Neuronal stem cell (in vitro differentiated cells): ENCODE measurements at regions not wholly inside any gene's neighbourhood (a gene's known extent, or its start where the extent isn't known, plus 50 kb on each side); places are given as distances from the start of the nearest gene placed in this dataset.

ENCODE experiments used
- DNase-seq: peaks from one replicate; pipeline ENCODE4 v3.0.0-alpha.2; 2013; ENCODE audit warnings: low spot score
- H2AFZ ChIP-seq: one replicate; pipeline ENCODE4 v1.6.1; 2013; ENCODE audit warnings: mild to moderate bottlenecking, low read length, inconsistent platforms
- H2AK5ac ChIP-seq: 2 replicates; pipeline ENCODE4 v1.6.1; 2013; ENCODE audit warnings: low read depth, mild to moderate bottlenecking, inconsistent platforms, low read length, moderate library complexity, mixed read lengths
- H2BK120ac ChIP-seq: 2 replicates; pipeline ENCODE4 v1.6.1; 2013; ENCODE audit warnings: low read depth, mild to moderate bottlenecking, inconsistent platforms, low read length, moderate library complexity, mixed read lengths
- H2BK12ac ChIP-seq: one replicate; pipeline ENCODE4 v1.6.1; 2013; ENCODE audit warnings: low read length, inconsistent platforms
- H2BK15ac ChIP-seq: 2 replicates; pipeline ENCODE4 v1.6.1; 2013; ENCODE audit warnings: mild to moderate bottlenecking, low read length, inconsistent platforms, mixed read lengths
- H2BK5ac ChIP-seq: one replicate; pipeline ENCODE4 v1.6.1; 2013; ENCODE audit warnings: inconsistent platforms, mild to moderate bottlenecking, low read length, moderate library complexity
- H3K14ac ChIP-seq: one replicate; pipeline ENCODE4 v1.6.1; 2013; ENCODE audit warnings: low read length, inconsistent platforms
- H3K18ac ChIP-seq: 2 replicates; pipeline ENCODE4 v1.6.1; 2013; ENCODE audit warnings: low read length, inconsistent platforms
- H3K23ac ChIP-seq: 2 replicates; pipeline ENCODE4 v1.6.1; 2013; ENCODE audit warnings: low read depth, mild to moderate bottlenecking, mixed read lengths, low read length, inconsistent platforms; ENCODE audit not compliant: poor library complexity
- H3K27ac ChIP-seq: replicated peaks from 3 replicates; pipeline ENCODE4 v1.5.1; 2013; ENCODE audit warnings: low read length, inconsistent platforms
- H3K27me3 ChIP-seq, 3 experiments: 2 replicates each; pipeline ENCODE4 v1.6.1; 2013; ENCODE audit warnings: low read length in 3 of 3, mild to moderate bottlenecking in 2 of 3, inconsistent platforms in 1 of 3, low read depth in 1 of 3, mixed read lengths in 1 of 3, moderate library complexity in 1 of 3; ENCODE audit not compliant: control insufficient read depth in 3 of 3, insufficient read depth in 3 of 3
- H3K36me3 ChIP-seq, 2 donors: replicated peaks in 1 of 2; 2 replicates each; pipeline ENCODE4 v1.6.1; 2013; ENCODE audit warnings: low read length in 2 of 2; ENCODE audit not compliant: control insufficient read depth in 2 of 2, insufficient read depth in 2 of 2
- H3K4ac ChIP-seq: 2 replicates; pipeline ENCODE4 v1.6.1; 2013; ENCODE audit warnings: inconsistent platforms, mild to moderate bottlenecking, low read length, moderate library complexity
- H3K4me1 ChIP-seq, 2 donors: 1 replicate in 1 of 2; 2 replicates in 1 of 2; pipeline ENCODE4 v1.6.1; 2013; ENCODE audit warnings: low read length in 2 of 2, low read depth in 1 of 2; ENCODE audit not compliant: control insufficient read depth in 2 of 2, insufficient read depth in 1 of 2
- H3K4me2 ChIP-seq: one replicate; pipeline ENCODE4 v1.6.1; 2013; ENCODE audit warnings: mild to moderate bottlenecking, low read length, inconsistent platforms; ENCODE audit not compliant: insufficient read depth, poor library complexity, severe bottlenecking
- H3K4me3 ChIP-seq, 2 donors: 2 replicates each; pipeline ENCODE4 v1.5.1; 2013; ENCODE audit warnings: low read length in 2 of 2, mild to moderate bottlenecking in 2 of 2, inconsistent platforms in 1 of 2, moderate library complexity in 1 of 2
- H3K79me1 ChIP-seq: one replicate; pipeline ENCODE4 v1.6.1; 2013; ENCODE audit warnings: low read depth, mild to moderate bottlenecking, inconsistent platforms, low read length, moderate library complexity
- H3K9ac ChIP-seq: one replicate; pipeline ENCODE4 v1.6.1; 2013; ENCODE audit warnings: mild to moderate bottlenecking, low read depth, low read length, inconsistent platforms; ENCODE audit not compliant: poor library complexity
- H3K9me3 ChIP-seq, 2 donors: replicated peaks in 1 of 2; 2 replicates each; pipeline versions ENCODE3 to v1.6.1; 2013; ENCODE audit warnings: low read length in 2 of 2, mild to moderate bottlenecking in 2 of 2, inconsistent platforms in 1 of 2, low read depth in 1 of 2, mixed read lengths in 1 of 2, moderate library complexity in 1 of 2; ENCODE audit not compliant: control insufficient read depth in 2 of 2, insufficient read depth in 1 of 2
- H4K8ac ChIP-seq: one replicate; pipeline ENCODE4 v1.6.1; 2013; ENCODE audit warnings: low read depth, mild to moderate bottlenecking, inconsistent platforms, low read length, moderate library complexity
- H4K91ac ChIP-seq: one replicate; pipeline ENCODE4 v1.6.1; 2013; ENCODE audit warnings: low read length, low read depth, mild to moderate bottlenecking, inconsistent platforms; ENCODE audit not compliant: poor library complexity
- WGBS, 2 donors: extraction: QIAGEN DNeasy Blood & Tissue Kit; methylation state at CpG; one replicate each; pipeline ENCODE4 v1.1.7; 2013; ENCODE audit warnings: missing lambda C conversion rate in 2 of 2, mixed read lengths in 1 of 2; ENCODE audit not compliant: insufficient read length in 2 of 2, insufficient replicate concordance in 1 of 2; ENCODE audit errors: extremely low coverage in 2 of 2; 5-methylcytosine and 5-hydroxymethylcytosine counted together

- Histone ChIP-seq H3K4me3 (no peak overlapping the region), H3K18ac (no peak overlapping the region), H2BK120ac (no peak overlapping the region), H3K36me3 (no peaks in the 10 kb centered on the region), H2BK12ac (no peak overlapping the region), H3K9ac (no peak overlapping the region), H3K14ac (no peak overlapping the region), H2AFZ (no peak overlapping the region), H2BK15ac (no peak overlapping the region), H3K9me3 (no peaks in the 10 kb centered on the region), H3K4me2 (no peak overlapping the region), H4K8ac (no peak overlapping the region), H2AK5ac (no peak overlapping the region), H4K91ac (no peak overlapping the region), H3K4ac (no peak overlapping the region), H3K27me3 (no peaks in the 10 kb centered on the region), H3K23ac (no peak overlapping the region), H3K4me1 (peaks cover 0 to 2% of the 10 kb centered on the region in 2 donors), H2BK5ac (no peak overlapping the region), H3K79me1 (no peaks in the 10 kb centered on the region), H3K27ac (no peak overlapping the region)
- no peak for DNase-seq
These were observed 680.0 kb downstream of the DOK5 start for GRCh38 chr20:55155360-55155759.

- Histone ChIP-seq H4K8ac (no peak overlapping the region), H3K79me1 (no peaks in the 10 kb centered on the region)
- WGBS, 2 donors: no CpG with 5 or more reads among the region's 3 CpGs
These were observed 677.7 kb downstream of the DOK5 start for GRCh38 chr20:55153001-55153645.

GRCh38 chr20:55151171-55151570 is 675.8 kb downstream of the DOK5 start:
- Histone ChIP-seq H2AFZ (no peak overlapping the region), H3K18ac (no peak overlapping the region), H3K27me3 (no peaks in the 10 kb centered on the region), H3K4me2 (no peak overlapping the region), H2BK12ac (no peak overlapping the region), H3K4ac (no peak overlapping the region), H3K27ac (no peak overlapping the region), H2AK5ac (no peak overlapping the region), H4K91ac (no peak overlapping the region), H3K9ac (no peak overlapping the region), H3K4me1 (peaks cover 0 to 2% of the 10 kb centered on the region in 2 donors), H3K79me1 (no peaks in the 10 kb centered on the region), H4K8ac (no peak overlapping the region), H3K14ac (no peak overlapping the region), H2BK15ac (no peak overlapping the region), H2BK5ac (no peak overlapping the region), H3K23ac (no peak overlapping the region), H3K36me3 (no peaks in the 10 kb centered on the region), H2BK120ac (no peak overlapping the region), H3K4me3 (no peak overlapping the region), H3K9me3 (no peaks in the 10 kb centered on the region)
- WGBS, 2 donors: no CpG with 5 or more reads among the region's 4 CpGs
- DNase-seq: no peak

More at GRCh38 chr20:55153001-55153645, 677.7 kb downstream of the DOK5 start:
- Histone ChIP-seq H3K4me1 (peaks cover 0 to 2% of the 10 kb centered on the region in 2 donors), H4K91ac (no peak overlapping the region), H3K23ac (no peak overlapping the region), H3K36me3 (no peaks in the 10 kb centered on the region), H3K14ac (no peak overlapping the region), H3K4ac (no peak overlapping the region), H3K27me3 (no peaks in the 10 kb centered on the region), H2BK12ac (no peak overlapping the region), H2BK120ac (no peak overlapping the region), H3K27ac (no peak overlapping the region), H2AK5ac (no peak overlapping the region), H3K9ac (no peak overlapping the region), H3K9me3 (no peaks in the 10 kb centered on the region), H2BK5ac (no peak overlapping the region), H2AFZ (no peak overlapping the region), H3K4me2 (no peak overlapping the region), H2BK15ac (no peak overlapping the region), H3K4me3 (no peak overlapping the region), H3K18ac (no peak overlapping the region)
- DNase-seq: no peak

- Histone ChIP-seq H3K4me1 (no peaks in the 10 kb centered on the region), H3K27ac (no peak overlapping the region), H2BK5ac (no peak overlapping the region), H3K36me3 (no peaks in the 10 kb centered on the region), H2BK15ac (no peak overlapping the region), H4K8ac (no peak overlapping the region), H2AFZ (no peak overlapping the region), H2AK5ac (no peak overlapping the region), H3K79me1 (no peaks in the 10 kb centered on the region), H2BK120ac (no peak overlapping the region), H3K4me2 (no peak overlapping the region), H3K23ac (no peak overlapping the region), H3K27me3 (no peaks in the 10 kb centered on the region), H3K4ac (no peak overlapping the region), H3K9me3 (no peaks in the 10 kb centered on the region), H3K9ac (no peak overlapping the region), H3K4me3 (no peak overlapping the region), H4K91ac (no peak overlapping the region), H3K18ac (no peak overlapping the region), H2BK12ac (no peak overlapping the region), H3K14ac (no peak overlapping the region)
- DNase-seq: no peak
These were observed 668.2 kb downstream of the DOK5 start for GRCh38 chr20:55143601-55144000.
